ENCODE measurements at regions not wholly inside any gene's neighbourhood (a gene's known extent, or its start where the extent isn't known, plus 50 kb on each side); places are given as distances from the start of the nearest gene placed in this dataset.

- TF ChIP-seq MAX (IDR thresholded peaks at IDR 0.05) (no peak), CTCF (IDR thresholded peaks at IDR 0.05 in 2 of 3, conservative IDR thresholded peaks at IDR 0.05 in 1 of 3; ENCODE audit: borderline replicate concordance in 1 of 3, insufficient read depth in 1 of 3, low read depth in 2 of 3, low read length in 2 of 3) (no peak)
Observed at GRCh38 chr3:152586974-152587373, 248.0 kb upstream of the P2RY1 start (continued).

- RAD21 ChIA-PET (ENCODE audit: low non-redundant PET in 1 of 2, low total read pairs in 2 of 2, uncharacterized antibody in 2 of 2, unreplicated experiment in 2 of 2) = no interaction called here
- no peak for DNase-seq (ENCODE audit: low read depth, low spot score)
- no TSS peak for BruUV-seq (replicated peaks)
- CTCF ChIA-PET = no interaction called here
- H2AFZ ChIP-seq (ENCODE audit: low read depth, low read length, poor library complexity, severe bottlenecking) = no peak overlapping the region
- TF ChIP-seq EZH2phosphoT487 (IDR thresholded peaks at IDR 0.05; ENCODE audit: borderline replicate concordance) = no peak
- TF ChIP-seq, protein P1, sequence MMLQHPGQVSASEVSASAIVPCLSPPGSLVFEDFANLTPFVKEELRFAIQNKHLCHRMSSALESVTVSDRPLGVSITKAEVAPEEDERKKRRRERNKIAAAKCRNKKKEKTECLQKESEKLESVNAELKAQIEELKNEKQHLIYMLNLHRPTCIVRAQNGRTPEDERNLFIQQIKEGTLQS (IDR thresholded peaks at IDR 0.05) = no peak
- no peak for TF ChIP-seq MAX (IDR thresholded peaks at IDR 0.05)
- TF ChIP-seq TCF7L2 (IDR thresholded peaks at IDR 0.05; ENCODE audit: borderline replicate concordance, extremely low read depth, insufficient read depth, insufficient read length) = no peak
- no peak for TF ChIP-seq SRF (IDR thresholded peaks at IDR 0.05; ENCODE audit: low read depth)
- TF ChIP-seq JUND (IDR thresholded peaks at IDR 0.05) = no peak
- no peak for TF ChIP-seq SP1 (IDR thresholded peaks at IDR 0.05; ENCODE audit: low read depth)
- no peak for TF ChIP-seq ZNF274 (IDR thresholded peaks at IDR 0.05; ENCODE audit: low read depth, low read length)
- TF ChIP-seq CEBPB (IDR thresholded peaks at IDR 0.05; ENCODE audit: low read depth) = no peak
- TF ChIP-seq EZH2 (IDR thresholded peaks at IDR 0.05) = no peak
- TF ChIP-seq FOSL1 (IDR thresholded peaks at IDR 0.05; ENCODE audit: low read depth) = no peak
- TF ChIP-seq POLR2A (IDR thresholded peaks at IDR 0.05; ENCODE audit: borderline replicate concordance, extremely low read depth, insufficient read depth, insufficient read length) = no peak
- TF ChIP-seq RAD21 (IDR thresholded peaks at IDR 0.05; ENCODE audit: low read depth) = no peak
- TF ChIP-seq CTCF (IDR thresholded peaks at IDR 0.05 in 2 of 3, conservative IDR thresholded peaks at IDR 0.05 in 1 of 3; ENCODE audit: borderline replicate concordance in 1 of 3, insufficient read depth in 1 of 3, low read depth in 2 of 3, low read length in 2 of 3) = no peak
- no peak for TF ChIP-seq EGR1 (IDR thresholded peaks at IDR 0.05; ENCODE audit: low read depth)
- TF ChIP-seq POLR2AphosphoS5 (IDR thresholded peaks at IDR 0.05; ENCODE audit: low read depth, low read length) = no peak
- H3K9me2 ChIP-seq (ENCODE audit: insufficient read depth) = no peaks in the 10 kb centered on the region
- intact Hi-C loops (cut with micrococcal nuclease) = no loop called here
- ATAC-seq = no peak
- no peak overlapping the region for H3K4me2 ChIP-seq (ENCODE audit: low read length)
- no peaks in the 10 kb centered on the region for H4K20me1 ChIP-seq (ENCODE audit: insufficient read depth)
- no peaks in the 10 kb centered on the region for H3K27me3 ChIP-seq (ENCODE audit: insufficient read depth, low read length)
- POLR2A ChIA-PET = no interaction called here
- no peak overlapping the region for H3K27ac ChIP-seq (ENCODE audit: low read depth, low read length)
- no peaks in the 10 kb centered on the region for H3K9me3 ChIP-seq (ENCODE audit: control insufficient read depth in 1 of 2, insufficient read depth in 1 of 2, low read depth in 1 of 2, low read length in 2 of 2)
- H3K4me3 ChIP-seq (replicated peaks in 1 of 2; ENCODE audit: low read depth in 1 of 2, low read length in 2 of 2) = no peak overlapping the region
- H3K4me1 ChIP-seq (ENCODE audit: control insufficient read depth in 1 of 2, insufficient read depth in 2 of 2, low read length in 2 of 2) = no peaks in the 10 kb centered on the region
- no peak overlapping the region for H3K9ac ChIP-seq (ENCODE audit: low read length)
- no peaks in the 10 kb centered on the region for H3K79me2 ChIP-seq (ENCODE audit: insufficient read depth, low read length)
- H3K36me3 ChIP-seq (ENCODE audit: control insufficient read depth in 1 of 2, insufficient read depth in 2 of 2, low read length in 2 of 2) = no peaks in the 10 kb centered on the region
Observed at GRCh38 chr3:152587861-152588260, 247.1 kb upstream of the P2RY1 start.
